K562 (cell line): ENCODE measurements at regions not wholly inside any gene's neighbourhood (a gene's known extent, or its start where the extent isn't known, plus 50 kb on each side); places are given as distances from the start of the nearest gene placed in this dataset.

Source experiments
- ATF1 ChIP-seq, 2 experiments: fragments of 450-650 bp in 1 of 2; IDR thresholded peaks; 2 replicates each; pipeline ENCODE4 v1.6.1; 2016; ENCODE audit warnings: missing compliant biosample characterization in 1 of 2, missing genetic modification characterization in 1 of 2
- CEBPG ChIP-seq, 3 experiments: fragments of 200-800 bp in 1 of 3; sonication (Bioruptor generic) in 1 of 3; sonication (generic) in 1 of 3; formaldehyde crosslinking in 1 of 3; IDR thresholded peaks in 2 of 3; conservative IDR thresholded peaks in 1 of 3; 2 replicates each; pipeline versions ENCODE4 v1.6.1 to v1.8.0; 2016 to 2022; ENCODE audit warnings: missing compliant biosample characterization in 2 of 3, missing genetic modification characterization in 2 of 3, mild to moderate bottlenecking in 1 of 3, missing genetic modification reagents in 1 of 3
- CHD4 ChIP-seq: fragments of 200-600 bp; sonication (generic); IDR thresholded peaks from 3 replicates; pipeline ENCODE4 v1.6.1; 2012; ENCODE audit warnings: low read depth, mild to moderate bottlenecking, mixed read lengths, low read length, inconsistent platforms; ENCODE audit not compliant: insufficient read depth, insufficient replicate concordance, poor library complexity, severe bottlenecking
- ETV5 ChIP-seq: sonication (generic); formaldehyde crosslinking; IDR thresholded peaks from 2 replicates; pipeline ENCODE4 v1.4.0; 2020; ENCODE audit warnings: low read depth, mild to moderate bottlenecking, missing genetic modification reagents
- FOSL1 ChIP-seq: fragments of 200-800 bp; sonication (Bioruptor generic); conservative IDR thresholded peaks from 2 replicates; pipeline ENCODE4 v1.6.1; 2016; ENCODE audit warnings: missing genetic modification characterization, missing compliant biosample characterization
- HDAC2 ChIP-seq: fragments of 450-650 bp; IDR thresholded peaks from 2 replicates; pipeline ENCODE4 v1.6.1; 2016; ENCODE audit warnings: mild to moderate bottlenecking
- IRF2 ChIP-seq: sonication (generic); formaldehyde crosslinking; IDR thresholded peaks from 2 replicates; pipeline ENCODE4 v1.8.1; 2022; ENCODE audit warnings: mild to moderate bottlenecking, missing genetic modification reagents
- NR2C2 ChIP-seq, 2 experiments: fragments of 200-800 bp in 1 of 2; sonication (Bioruptor generic) in 1 of 2; sonication (generic) in 1 of 2; formaldehyde crosslinking in 1 of 2; IDR thresholded peaks; 2 replicates each; pipeline versions ENCODE4 v1.6.1 to v1.8.0; 2016 to 2022; ENCODE audit warnings: mild to moderate bottlenecking in 1 of 2, missing compliant biosample characterization in 1 of 2, missing genetic modification characterization in 1 of 2, missing genetic modification reagents in 1 of 2
- STAG1 ChIP-seq: sonication (generic); formaldehyde crosslinking; IDR thresholded peaks from 2 replicates; pipeline ENCODE4 v1.5.0; 2020; ENCODE audit warnings: missing genetic modification reagents, borderline replicate concordance
- WHSC1 ChIP-seq: IDR thresholded peaks from one replicate; pipeline ENCODE4 v1.6.1; 2012; ENCODE audit warnings: low read length, control low read depth, inconsistent platforms
- ZNF431 ChIP-seq: sonication (generic); formaldehyde crosslinking; IDR thresholded peaks from 2 replicates; pipeline ENCODE4 v1.8.0; 2022; ENCODE audit warnings: mild to moderate bottlenecking, missing genetic modification reagents
- ZNF766 ChIP-seq: fragments of 200-800 bp; sonication (Bioruptor generic); conservative IDR thresholded peaks from 2 replicates; pipeline ENCODE4 v1.6.1; 2016; ENCODE audit warnings: missing genetic modification characterization, missing compliant biosample characterization
- TF ChIP-seq, protein P1 (sequence below): fragments of 250-450 bp; sonication (Bioruptor Pico); IDR thresholded peaks from 2 replicates; pipeline ENCODE4 v1.5.0; 2021; ENCODE audit warnings: mild to moderate bottlenecking, borderline replicate concordance
- TF ChIP-seq, protein P2 (sequence below): sonication (generic); formaldehyde crosslinking; IDR thresholded peaks from 2 replicates; pipeline ENCODE4 v1.8.1; 2023; ENCODE audit warnings: mild to moderate bottlenecking, missing genetic modification reagents
- TF ChIP-seq, protein P3 (sequence below), 2 experiments: fragments of 150-350 bp in 1 of 2; IDR thresholded peaks; 2 replicates each; pipeline ENCODE4 v1.6.1; 2012 to 2016; ENCODE audit warnings: low read depth in 2 of 2, low read length in 2 of 2, mild to moderate bottlenecking in 1 of 2, moderate library complexity in 1 of 2
- TF ChIP-seq, protein P4 (sequence below): sonication (generic); formaldehyde crosslinking; IDR thresholded peaks from 2 replicates; pipeline ENCODE4 v1.8.0; 2022; ENCODE audit warnings: mild to moderate bottlenecking, missing genetic modification reagents

DNA sequence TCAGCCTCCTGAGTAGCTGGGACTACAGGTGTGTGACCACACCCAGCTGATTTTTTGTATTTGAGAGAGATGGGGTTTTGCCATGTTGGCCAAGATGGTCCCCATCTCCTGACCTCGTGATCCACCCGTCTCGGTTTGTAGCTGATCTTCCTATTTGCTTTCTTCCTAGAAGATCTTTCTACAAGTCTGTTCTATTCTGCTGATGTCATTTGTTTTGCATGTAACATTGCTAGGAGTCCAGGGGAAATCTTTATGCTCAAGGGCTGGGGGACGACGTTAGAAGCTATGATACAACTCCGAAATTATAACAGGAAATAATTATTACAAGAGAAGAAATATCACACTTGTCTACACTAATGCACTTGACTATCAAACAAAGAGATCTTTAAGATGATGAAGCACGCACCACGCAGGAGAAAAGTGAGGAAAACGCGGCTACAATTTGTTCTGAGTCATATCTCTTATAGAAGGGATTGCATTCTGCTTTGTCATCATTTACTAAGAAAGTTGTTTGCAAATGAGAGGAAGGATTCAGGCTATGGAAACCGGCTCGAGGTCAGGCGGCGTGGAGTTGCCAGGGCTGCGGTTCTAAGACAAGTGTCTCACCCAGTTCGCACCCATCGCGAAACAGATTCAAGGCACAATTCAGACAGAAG lies 103.0 kb upstream of the CARD11 start (continued):
- TF ChIP-seq, protein P1, sequence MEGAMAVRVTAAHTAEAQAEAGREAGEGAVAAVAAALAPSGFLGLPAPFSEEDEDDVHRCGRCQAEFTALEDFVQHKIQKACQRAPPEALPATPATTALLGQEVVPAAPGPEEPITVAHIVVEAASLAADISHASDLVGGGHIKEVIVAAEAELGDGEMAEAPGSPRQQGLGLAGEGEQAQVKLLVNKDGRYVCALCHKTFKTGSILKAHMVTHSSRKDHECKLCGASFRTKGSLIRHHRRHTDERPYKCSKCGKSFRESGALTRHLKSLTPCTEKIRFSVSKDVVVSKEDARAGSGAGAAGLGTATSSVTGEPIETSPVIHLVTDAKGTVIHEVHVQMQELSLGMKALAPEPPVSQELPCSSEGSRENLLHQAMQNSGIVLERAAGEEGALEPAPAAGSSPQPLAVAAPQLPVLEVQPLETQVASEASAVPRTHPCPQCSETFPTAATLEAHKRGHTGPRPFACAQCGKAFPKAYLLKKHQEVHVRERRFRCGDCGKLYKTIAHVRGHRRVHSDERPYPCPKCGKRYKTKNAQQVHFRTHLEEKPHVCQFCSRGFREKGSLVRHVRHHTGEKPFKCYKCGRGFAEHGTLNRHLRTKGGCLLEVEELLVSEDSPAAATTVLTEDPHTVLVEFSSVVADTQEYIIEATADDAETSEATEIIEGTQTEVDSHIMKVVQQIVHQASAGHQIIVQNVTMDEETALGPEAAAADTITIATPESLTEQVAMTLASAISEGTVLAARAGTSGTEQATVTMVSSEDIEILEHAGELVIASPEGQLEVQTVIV (CRISPR knock-in tag): no peak
- no peak for TF ChIP-seq ZNF431 (CRISPR knock-in tag)
- no peak for TF ChIP-seq ATF1 (CRISPR knock-in tag; IDR thresholded peaks at IDR 0.05)
- TF ChIP-seq ATF1 (tag; IDR thresholded peaks at IDR 0.05): peak; percentile 16; the same call in 1 of the 2 replicates
- TF ChIP-seq HDAC2: peak; percentile 50; the same call in 1 of the 2 replicates
- TF ChIP-seq FOSL1: peak; percentile 88
- TF ChIP-seq STAG1 (CRISPR knock-in tag): no peak
- TF ChIP-seq, protein P2, sequence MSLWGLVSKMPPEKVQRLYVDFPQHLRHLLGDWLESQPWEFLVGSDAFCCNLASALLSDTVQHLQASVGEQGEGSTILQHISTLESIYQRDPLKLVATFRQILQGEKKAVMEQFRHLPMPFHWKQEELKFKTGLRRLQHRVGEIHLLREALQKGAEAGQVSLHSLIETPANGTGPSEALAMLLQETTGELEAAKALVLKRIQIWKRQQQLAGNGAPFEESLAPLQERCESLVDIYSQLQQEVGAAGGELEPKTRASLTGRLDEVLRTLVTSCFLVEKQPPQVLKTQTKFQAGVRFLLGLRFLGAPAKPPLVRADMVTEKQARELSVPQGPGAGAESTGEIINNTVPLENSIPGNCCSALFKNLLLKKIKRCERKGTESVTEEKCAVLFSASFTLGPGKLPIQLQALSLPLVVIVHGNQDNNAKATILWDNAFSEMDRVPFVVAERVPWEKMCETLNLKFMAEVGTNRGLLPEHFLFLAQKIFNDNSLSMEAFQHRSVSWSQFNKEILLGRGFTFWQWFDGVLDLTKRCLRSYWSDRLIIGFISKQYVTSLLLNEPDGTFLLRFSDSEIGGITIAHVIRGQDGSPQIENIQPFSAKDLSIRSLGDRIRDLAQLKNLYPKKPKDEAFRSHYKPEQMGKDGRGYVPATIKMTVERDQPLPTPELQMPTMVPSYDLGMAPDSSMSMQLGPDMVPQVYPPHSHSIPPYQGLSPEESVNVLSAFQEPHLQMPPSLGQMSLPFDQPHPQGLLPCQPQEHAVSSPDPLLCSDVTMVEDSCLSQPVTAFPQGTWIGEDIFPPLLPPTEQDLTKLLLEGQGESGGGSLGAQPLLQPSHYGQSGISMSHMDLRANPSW: no peak
- TF ChIP-seq, protein P3, sequence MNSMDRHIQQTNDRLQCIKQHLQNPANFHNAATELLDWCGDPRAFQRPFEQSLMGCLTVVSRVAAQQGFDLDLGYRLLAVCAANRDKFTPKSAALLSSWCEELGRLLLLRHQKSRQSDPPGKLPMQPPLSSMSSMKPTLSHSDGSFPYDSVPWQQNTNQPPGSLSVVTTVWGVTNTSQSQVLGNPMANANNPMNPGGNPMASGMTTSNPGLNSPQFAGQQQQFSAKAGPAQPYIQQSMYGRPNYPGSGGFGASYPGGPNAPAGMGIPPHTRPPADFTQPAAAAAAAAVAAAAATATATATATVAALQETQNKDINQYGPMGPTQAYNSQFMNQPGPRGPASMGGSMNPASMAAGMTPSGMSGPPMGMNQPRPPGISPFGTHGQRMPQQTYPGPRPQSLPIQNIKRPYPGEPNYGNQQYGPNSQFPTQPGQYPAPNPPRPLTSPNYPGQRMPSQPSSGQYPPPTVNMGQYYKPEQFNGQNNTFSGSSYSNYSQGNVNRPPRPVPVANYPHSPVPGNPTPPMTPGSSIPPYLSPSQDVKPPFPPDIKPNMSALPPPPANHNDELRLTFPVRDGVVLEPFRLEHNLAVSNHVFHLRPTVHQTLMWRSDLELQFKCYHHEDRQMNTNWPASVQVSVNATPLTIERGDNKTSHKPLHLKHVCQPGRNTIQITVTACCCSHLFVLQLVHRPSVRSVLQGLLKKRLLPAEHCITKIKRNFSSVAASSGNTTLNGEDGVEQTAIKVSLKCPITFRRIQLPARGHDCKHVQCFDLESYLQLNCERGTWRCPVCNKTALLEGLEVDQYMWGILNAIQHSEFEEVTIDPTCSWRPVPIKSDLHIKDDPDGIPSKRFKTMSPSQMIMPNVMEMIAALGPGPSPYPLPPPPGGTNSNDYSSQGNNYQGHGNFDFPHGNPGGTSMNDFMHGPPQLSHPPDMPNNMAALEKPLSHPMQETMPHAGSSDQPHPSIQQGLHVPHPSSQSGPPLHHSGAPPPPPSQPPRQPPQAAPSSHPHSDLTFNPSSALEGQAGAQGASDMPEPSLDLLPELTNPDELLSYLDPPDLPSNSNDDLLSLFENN (IDR thresholded peaks at IDR 0.05; ENCODE audit: low read depth in 2 of 2, low read length in 2 of 2): no peak
- TF ChIP-seq NR2C2 (CRISPR knock-in tag; IDR thresholded peaks at IDR 0.05): no peak
- TF ChIP-seq NR2C2 (tag; IDR thresholded peaks at IDR 0.05): peak; percentile 34; the same call in 1 of the 2 replicates
- 0 out of 2 replicates have a peak, but pooled peaks have one; percentile 28 for TF ChIP-seq ZNF766 (CRISPR knock-in tag)
- no peak for TF ChIP-seq CHD4
- TF ChIP-seq ETV5: no peak
- no peak for TF ChIP-seq WHSC1
- no peak for TF ChIP-seq CEBPG (CRISPR knock-in tag; IDR thresholded peaks at IDR 0.05)
- TF ChIP-seq CEBPG (tag; conservative IDR thresholded peaks at IDR 0.05 in 1 of 2, IDR thresholded peaks at IDR 0.05 in 1 of 2): 0 out of 4 replicates have a peak, but pooled peaks of 1 of the 2 experiments have one; percentile 29
- no peak for TF ChIP-seq IRF2 (CRISPR knock-in tag)
- TF ChIP-seq, protein P4, sequence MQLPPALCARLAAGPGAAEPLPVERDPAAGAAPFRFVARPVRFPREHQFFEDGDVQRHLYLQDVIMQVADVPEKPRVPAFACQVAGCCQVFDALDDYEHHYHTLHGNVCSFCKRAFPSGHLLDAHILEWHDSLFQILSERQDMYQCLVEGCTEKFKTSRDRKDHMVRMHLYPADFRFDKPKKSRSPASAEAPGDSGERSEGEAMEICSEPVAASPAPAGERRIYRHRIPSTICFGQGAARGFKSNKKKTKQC (CRISPR knock-in tag): no peak
